Activated T-cell treated with anti-CD3 and anti-CD28 coated beads, Interleukin-2, amount 50 U/mL, for 72 hours (primary cell): ENCODE measurements at regions not wholly inside any gene's neighbourhood (a gene's known extent, or its start where the extent isn't known, plus 50 kb on each side); places are given as distances from the start of the nearest gene placed in this dataset.
"Not testable (repeated sequence)": the region's sequence is repeated elsewhere in the genome, so short reads cannot be mapped to it uniquely, and the experiment has no call there.

Source experiments
- ATAC-seq, 2 donors: fragments of 150-1000 bp; cut with Tn5 transposase; replicated peaks in 1 of 2; 2 replicates each; pipeline ENCODE4 v1.10.0; 2021; ENCODE audit warnings: moderate library complexity in 2 of 2, mild to moderate bottlenecking in 1 of 2
- DNase-seq, 2 donors: peaks; one replicate each; pipeline ENCODE4 v3.0.0; 2021 to 2022; ENCODE audit warnings: mixed read lengths in 1 of 2
- H3K27ac Mint-ChIP-seq: one replicate; pipeline ENCODE4 v1.8.0; 2022; ENCODE audit warnings: mild to moderate bottlenecking, moderate library complexity, mixed read lengths
- H3K27me3 Mint-ChIP-seq: one replicate; pipeline ENCODE4 v1.8.0; 2022; ENCODE audit warnings: low read depth, mixed read lengths
- H3K36me3 Mint-ChIP-seq, 2 donors: one replicate each; pipeline ENCODE4 v1.8.0; 2022; ENCODE audit warnings: mixed read lengths in 2 of 2, mild to moderate bottlenecking in 1 of 2; ENCODE audit not compliant: insufficient read depth in 2 of 2
- H3K4me1 Mint-ChIP-seq: one replicate; pipeline ENCODE4 v1.8.0; 2022; ENCODE audit warnings: low read depth, mixed read lengths
- H3K4me3 Mint-ChIP-seq, 2 donors: one replicate each; pipeline ENCODE4 v1.8.0; 2022; ENCODE audit warnings: mild to moderate bottlenecking in 2 of 2, mixed read lengths in 2 of 2, moderate library complexity in 2 of 2
- H3K9me3 Mint-ChIP-seq, 2 donors: one replicate each; pipeline ENCODE4 v1.8.0; 2022; ENCODE audit warnings: mixed read lengths in 2 of 2

DNA sequence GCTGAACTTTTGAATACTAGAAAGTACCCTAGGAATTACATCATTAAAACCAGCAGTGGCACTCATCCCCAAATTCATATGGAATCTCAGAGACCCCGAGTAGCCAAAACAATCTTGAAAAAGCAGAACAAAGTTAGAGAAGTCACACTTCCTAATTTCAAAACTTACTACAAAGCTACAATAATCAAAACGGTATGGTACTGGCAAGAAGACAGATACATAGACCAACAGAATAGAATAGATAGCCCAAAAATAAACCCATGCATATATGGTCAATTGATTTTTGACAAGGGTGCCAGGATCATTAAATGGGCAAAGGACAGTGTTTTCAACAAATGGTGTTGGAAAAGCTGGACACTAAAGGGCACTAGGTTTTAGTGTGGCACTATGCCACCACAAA lies 176.0 kb upstream of the NDUFV2 start:
- Mint-ChIP-seq H3K4me3 (no peak overlapping the region), H3K36me3 (peaks cover 0 to 4% of the 10 kb centered on the region in 2 donors), H3K9me3 (peaks cover 8 to 18% of the 10 kb centered on the region in 2 donors), H3K27ac (no peak overlapping the region), H3K27me3 (no peaks in the 10 kb centered on the region), H3K4me1 (no peaks in the 10 kb centered on the region)
- DNase-seq (no peak), ATAC-seq (no peak)

DNA sequence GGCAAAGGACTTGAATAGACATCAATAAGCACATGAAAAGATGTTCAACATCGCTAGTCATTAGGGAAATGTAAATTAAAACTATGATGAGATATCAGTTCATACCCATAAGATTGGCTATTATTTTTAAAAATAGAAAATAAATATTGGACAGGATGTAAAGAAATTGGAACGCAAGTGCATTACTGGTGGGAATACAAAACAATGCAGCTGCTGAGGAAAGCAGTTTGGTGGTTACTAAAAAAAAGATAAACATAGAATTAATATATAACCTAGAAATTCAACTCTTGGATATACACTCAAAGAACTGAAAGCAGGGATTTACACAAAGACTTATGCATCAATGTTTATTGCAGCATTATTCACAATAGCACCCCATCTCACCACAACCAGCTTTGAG lies 174.5 kb upstream of the NDUFV2 start:
- no peak overlapping the region for H3K27ac Mint-ChIP-seq
- ATAC-seq, result no peak

DNA sequence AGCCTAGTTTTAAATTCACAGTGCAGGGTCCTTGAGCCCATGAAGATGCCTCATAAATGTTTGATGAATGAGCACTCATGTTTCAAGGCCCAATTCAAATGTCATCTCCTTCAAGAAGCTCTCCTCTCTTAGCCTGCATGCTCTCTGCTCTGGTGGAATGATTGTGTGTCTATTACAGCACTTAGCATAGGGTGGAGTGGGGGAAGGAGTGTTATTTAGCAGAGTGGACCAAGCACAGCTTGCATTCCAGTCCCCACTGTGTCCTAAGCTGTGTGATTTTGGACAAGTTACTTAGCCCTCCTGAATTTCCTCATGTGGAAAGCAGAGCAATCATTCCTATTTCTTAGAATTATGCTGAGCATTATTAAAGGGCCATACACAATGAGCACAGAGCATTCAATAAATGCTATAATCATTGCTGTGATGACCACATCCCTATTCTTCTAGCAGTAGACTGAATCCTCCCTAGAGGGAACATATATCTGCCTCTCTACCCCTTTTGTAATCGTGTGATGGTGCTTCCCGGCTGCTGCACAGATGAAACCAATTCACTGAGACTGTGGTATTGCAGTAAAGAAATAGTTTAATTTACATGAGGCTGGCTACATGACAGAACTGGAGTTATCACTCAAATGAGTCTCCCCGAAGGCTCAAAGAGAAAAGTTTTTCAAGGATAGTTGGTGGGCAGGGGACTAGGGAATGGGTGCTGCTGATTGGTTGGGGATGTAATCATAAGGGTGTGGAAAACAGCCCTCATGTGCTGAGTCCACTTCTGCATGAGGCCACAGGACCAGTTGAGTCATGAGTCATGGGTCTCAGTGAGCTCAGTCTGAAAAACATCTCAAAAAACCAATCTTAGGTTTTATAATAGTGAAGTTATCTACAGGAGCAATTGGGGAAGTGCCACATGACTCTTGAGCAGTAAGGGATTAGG lies 173.4 kb upstream of the NDUFV2 start:
- no peaks in the 10 kb centered on the region for H3K4me1 Mint-ChIP-seq
- peaks cover 10 to 18% of the 10 kb centered on the region in 2 donors for H3K9me3 Mint-ChIP-seq
- ATAC-seq, result no peak
- no peak overlapping the region for H3K4me3 Mint-ChIP-seq
- peaks cover 0 to 4% of the 10 kb centered on the region in 2 donors for H3K36me3 Mint-ChIP-seq
- no peaks in the 10 kb centered on the region for H3K27me3 Mint-ChIP-seq
- DNase-seq, result no peak
- no peak overlapping the region for H3K27ac Mint-ChIP-seq

More for the DNA sequence above, 174.5 kb upstream of the NDUFV2 start:
- H3K4me3 Mint-ChIP-seq, result no peak overlapping the region
- H3K27me3 Mint-ChIP-seq, result no peaks in the 10 kb centered on the region
- no peak for DNase-seq
- H3K36me3 Mint-ChIP-seq, result peaks cover 0 to 4% of the 10 kb centered on the region in 2 donors
- H3K4me1 Mint-ChIP-seq, result no peaks in the 10 kb centered on the region
- H3K9me3 Mint-ChIP-seq, result peaks cover 8 to 18% of the 10 kb centered on the region in 2 donors

GRCh38 chr18:8930990-8931616 lies 171.4 kb upstream of the NDUFV2 start:
- DNase-seq (no peak), ATAC-seq (no peak)
- no peaks in the 10 kb centered on the region for H3K27me3 Mint-ChIP-seq
- H3K4me1 Mint-ChIP-seq, result no peaks in the 10 kb centered on the region
- H3K27ac Mint-ChIP-seq, result no peak overlapping the region
- peaks cover 13 to 14% of the 10 kb centered on the region in 2 donors for H3K9me3 Mint-ChIP-seq
- no peak overlapping the region for H3K4me3 Mint-ChIP-seq
- peaks cover 0 to 2% of the 10 kb centered on the region in 2 donors for H3K36me3 Mint-ChIP-seq

GRCh38 chr18:8932866-8933265 lies 169.6 kb upstream of the NDUFV2 start:
- H3K27ac Mint-ChIP-seq, result no peak overlapping the region
- peaks cover 8 to 10% of the 10 kb centered on the region in 2 donors for H3K9me3 Mint-ChIP-seq
- DNase-seq (no peak), ATAC-seq (no peak)
- H3K27me3 Mint-ChIP-seq, result peaks cover 7% of the 10 kb centered on the region
- peaks cover 0 to 2% of the 10 kb centered on the region in 2 donors for H3K36me3 Mint-ChIP-seq
- no peak overlapping the region for H3K4me3 Mint-ChIP-seq
- H3K4me1 Mint-ChIP-seq, result no peaks in the 10 kb centered on the region

GRCh38 chr18:8933714-8934284 lies 168.7 kb upstream of the NDUFV2 start:
- peaks cover 10% of the 10 kb centered on the region for H3K27me3 Mint-ChIP-seq
- peaks cover 0 to 2% of the 10 kb centered on the region in 2 donors for H3K36me3 Mint-ChIP-seq
- ATAC-seq, result no peak
- no peak overlapping the region for H3K27ac Mint-ChIP-seq
- peaks cover 7 to 10% of the 10 kb centered on the region in 2 donors for H3K9me3 Mint-ChIP-seq
- H3K4me3 Mint-ChIP-seq, result no peak overlapping the region
- no peak for DNase-seq
- H3K4me1 Mint-ChIP-seq, result no peaks in the 10 kb centered on the region

DNA sequence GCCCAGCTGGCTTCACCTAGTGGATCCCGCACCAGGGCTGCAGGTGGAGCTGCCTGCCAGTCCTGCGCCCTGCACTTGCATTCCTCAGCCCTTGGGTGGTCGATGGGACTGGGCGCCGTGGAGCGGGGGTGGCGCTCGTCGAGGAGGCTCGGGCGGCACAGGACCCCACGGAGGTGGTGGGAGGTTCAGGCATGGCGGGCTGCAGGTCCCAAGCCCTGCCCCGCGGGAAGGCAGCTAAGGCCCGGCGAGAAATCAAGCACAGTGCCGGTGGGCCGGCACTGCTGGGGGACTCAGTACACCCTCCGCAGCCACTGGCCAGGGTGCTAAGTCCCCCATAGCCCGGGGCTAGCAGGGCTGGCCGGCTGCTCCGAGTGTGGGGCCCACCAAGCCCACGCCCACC lies 167.2 kb upstream of the NDUFV2 start:
- ATAC-seq, H3K9me3 Mint-ChIP-seq, H3K27ac Mint-ChIP-seq, DNase-seq, H3K4me3 Mint-ChIP-seq, H3K4me1 Mint-ChIP-seq, H3K36me3 Mint-ChIP-seq: not testable (repeated sequence)
- H3K27me3 Mint-ChIP-seq, result peaks cover 12% of the 10 kb centered on the region

GRCh38 chr18:8936619-8937018 lies 165.9 kb upstream of the NDUFV2 start:
- Mint-ChIP-seq H3K4me1 (no peaks in the 10 kb centered on the region), H3K27ac (no peak overlapping the region), H3K36me3 (no peaks in the 10 kb centered on the region), H3K9me3 (peaks cover 0 to 5% of the 10 kb centered on the region in 2 donors), H3K27me3 (peaks cover 12% of the 10 kb centered on the region), H3K4me3 (no peak overlapping the region)
- DNase-seq, result no peak
- ATAC-seq, result no peak

DNA sequence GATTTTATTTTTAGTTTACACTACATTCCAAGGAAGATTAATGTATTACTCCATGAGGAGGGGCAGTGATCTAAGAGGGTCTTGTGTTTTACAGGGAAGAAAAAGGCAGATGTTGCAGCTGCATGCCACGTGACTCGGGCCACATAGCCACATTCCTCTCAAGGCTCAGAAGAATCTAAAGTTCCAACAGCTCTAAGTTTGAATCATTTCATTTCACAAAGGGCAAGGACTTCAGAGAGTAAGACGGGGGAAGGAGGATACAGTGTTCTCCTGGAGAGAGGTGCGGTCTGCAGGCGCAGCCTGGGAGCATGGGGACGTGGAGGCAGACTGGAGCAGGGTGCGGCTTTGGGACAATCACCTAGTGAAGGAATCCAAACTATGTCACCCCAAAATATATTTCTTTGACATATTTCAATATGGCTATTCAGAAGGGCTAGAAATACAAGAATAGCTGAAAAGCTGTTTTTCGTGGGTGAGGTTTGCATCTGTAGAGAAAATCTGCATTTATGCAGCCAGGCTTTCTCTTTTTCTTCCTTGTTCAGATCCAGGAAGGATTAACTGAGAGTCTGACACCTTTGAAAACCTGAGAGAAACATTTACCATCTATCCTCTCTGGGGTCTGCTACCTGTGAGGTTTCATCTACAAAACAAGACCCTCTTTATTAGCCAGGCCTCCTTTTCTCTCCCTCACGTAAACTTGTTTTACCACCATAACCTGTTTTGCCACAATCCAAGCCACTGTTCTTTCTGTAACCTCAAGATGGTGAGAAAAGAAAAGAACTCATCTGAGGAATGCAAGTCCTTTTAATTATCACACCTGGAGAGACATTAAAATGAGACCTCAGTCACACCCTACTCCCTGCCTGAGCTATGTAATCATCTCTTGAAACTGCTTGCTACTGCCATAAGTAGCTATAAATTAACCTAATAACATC lies 165.1 kb upstream of the NDUFV2 start:
- H3K27ac Mint-ChIP-seq, result no peak overlapping the region
- peaks cover 12% of the 10 kb centered on the region for H3K27me3 Mint-ChIP-seq
- H3K36me3 Mint-ChIP-seq, result no peaks in the 10 kb centered on the region
- ATAC-seq (no peak), DNase-seq (no peak)
- no peak overlapping the region for H3K4me3 Mint-ChIP-seq
- no peaks in the 10 kb centered on the region for H3K4me1 Mint-ChIP-seq
- peaks cover 0 to 5% of the 10 kb centered on the region in 2 donors for H3K9me3 Mint-ChIP-seq

- Mint-ChIP-seq H3K9me3 (peaks cover 0 to 3% of the 10 kb centered on the region in 2 donors), H3K27me3 (peaks cover 12% of the 10 kb centered on the region), H3K36me3 (no peaks in the 10 kb centered on the region), H3K27ac (no peak overlapping the region), H3K4me1 (no peaks in the 10 kb centered on the region), H3K4me3 (no peak overlapping the region)
- DNase-seq, result no peak
- no peak for ATAC-seq
Measured at GRCh38 chr18:8938817-8939216, 163.7 kb upstream of the NDUFV2 start.

DNA sequence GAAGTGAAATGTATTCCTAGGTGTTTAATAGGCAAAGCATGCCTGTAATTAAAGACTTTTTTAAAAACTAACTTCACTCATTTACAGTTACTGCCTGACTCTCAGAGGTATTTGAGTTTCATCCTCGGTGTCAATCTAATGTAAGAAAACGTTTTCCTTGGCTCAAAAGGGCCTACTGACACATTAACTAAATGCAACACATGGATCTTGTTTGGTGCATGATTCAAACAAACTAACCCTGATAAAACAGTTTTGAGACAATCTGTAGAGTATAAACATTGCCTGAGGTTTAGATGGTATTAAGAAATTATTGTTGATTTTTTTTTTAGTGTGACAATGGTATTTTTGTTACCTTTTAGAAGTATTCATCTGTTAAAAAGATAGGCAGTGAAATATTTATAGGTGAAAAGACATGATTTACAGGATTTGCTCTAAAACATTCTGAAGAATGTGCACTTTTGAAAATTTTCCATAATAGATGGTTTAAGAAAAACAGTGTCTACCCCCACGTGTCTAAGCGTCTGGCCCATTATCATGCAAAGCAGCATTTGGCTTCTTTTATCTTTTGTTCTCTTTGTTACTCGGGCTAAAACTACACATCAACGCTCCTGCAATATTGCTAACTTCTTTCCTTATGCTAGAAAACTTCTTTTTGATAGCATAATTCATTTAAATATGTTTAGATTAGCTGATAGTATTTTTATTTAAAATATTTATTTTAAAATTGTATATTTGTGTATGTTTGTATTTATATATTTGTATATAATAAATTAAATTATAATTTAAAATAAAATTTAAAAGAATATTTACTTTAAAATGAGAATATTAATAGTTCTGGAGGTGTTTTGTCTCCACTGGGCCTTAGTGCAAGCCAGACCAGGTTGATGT lies 160.2 kb upstream of the NDUFV2 start:
- Mint-ChIP-seq H3K4me3 (no peak overlapping the region), H3K27ac (no peak overlapping the region), H3K9me3 (no peaks in the 10 kb centered on the region), H3K4me1 (no peaks in the 10 kb centered on the region), H3K36me3 (no peaks in the 10 kb centered on the region), H3K27me3 (peaks cover 18% of the 10 kb centered on the region)
- ATAC-seq (no peak), DNase-seq (no peak)
